NCI-H2227 (cell line): ENCODE measurements at regions not wholly inside any gene's neighbourhood (a gene's known extent, or its start where the extent isn't known, plus 50 kb on each side); places are given as distances from the start of the nearest gene placed in this dataset.

Source experiments
- DNase-seq: peaks from one replicate; lab custom pipeline; 2025; ENCODE audit not compliant: unreplicated experiment; lab: John Stamatoyannopoulos, UW

DNA sequence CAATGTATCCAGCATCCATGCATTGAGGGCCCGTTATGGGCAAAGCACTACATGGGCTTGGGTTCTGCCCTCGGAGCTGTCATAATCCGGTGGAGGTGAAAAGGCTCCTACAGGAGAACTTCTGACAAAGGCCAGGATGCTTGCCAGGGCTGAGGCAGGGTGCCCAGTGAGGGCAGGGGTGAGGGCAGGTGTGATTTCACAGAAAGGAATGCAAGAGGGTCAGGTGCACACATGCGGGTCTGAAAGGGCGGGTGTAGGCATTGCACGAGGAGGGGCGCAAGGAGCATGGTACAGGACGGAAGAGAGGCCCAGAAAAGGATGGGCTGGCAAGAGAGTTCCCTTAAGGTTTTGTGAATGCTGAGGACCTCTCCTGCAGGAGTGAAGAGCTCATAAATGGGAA is 348.0 kb downstream of the BTBD3 start:
- no peak for DNase-seq

DNA sequence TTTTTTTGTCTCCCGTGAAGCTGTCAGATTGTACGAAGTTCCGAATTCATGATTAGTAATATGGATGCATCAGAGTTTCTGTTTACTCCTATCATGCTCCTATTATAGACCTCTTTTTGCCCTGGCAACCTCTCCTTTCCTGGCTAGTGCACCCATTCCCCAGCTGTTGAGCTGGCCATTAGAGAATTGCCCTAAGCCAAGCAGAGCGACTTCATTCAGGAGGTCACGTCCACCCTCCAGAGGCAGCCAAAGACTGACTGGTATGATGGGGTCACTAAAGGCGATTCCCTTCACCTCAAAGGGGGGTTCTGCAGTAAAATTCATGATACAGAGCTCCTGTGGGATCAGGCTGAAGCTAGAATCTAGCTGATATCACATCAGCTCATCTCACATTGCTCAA is 351.9 kb downstream of the BTBD3 start:
- no peak for DNase-seq

DNA sequence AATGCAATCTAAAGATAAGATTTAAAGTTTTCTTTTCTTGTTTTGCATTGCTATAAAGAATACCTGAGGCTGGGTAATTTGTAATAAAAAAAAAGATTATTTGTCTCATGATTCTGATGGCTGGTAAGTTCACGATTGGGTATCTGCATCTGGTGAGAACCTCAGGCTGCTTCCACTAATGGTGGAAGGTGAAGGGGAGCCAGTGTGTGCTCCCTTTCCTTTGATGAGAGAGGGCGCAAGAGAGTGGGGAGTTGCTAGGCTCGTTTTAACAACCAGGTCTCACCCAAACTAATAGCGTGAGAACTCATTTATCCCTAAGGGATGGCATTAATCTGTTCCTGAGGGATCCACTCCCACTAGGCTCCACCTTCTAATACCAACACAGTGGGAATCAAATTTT is 353.2 kb downstream of the BTBD3 start:
- no peak for DNase-seq

DNA sequence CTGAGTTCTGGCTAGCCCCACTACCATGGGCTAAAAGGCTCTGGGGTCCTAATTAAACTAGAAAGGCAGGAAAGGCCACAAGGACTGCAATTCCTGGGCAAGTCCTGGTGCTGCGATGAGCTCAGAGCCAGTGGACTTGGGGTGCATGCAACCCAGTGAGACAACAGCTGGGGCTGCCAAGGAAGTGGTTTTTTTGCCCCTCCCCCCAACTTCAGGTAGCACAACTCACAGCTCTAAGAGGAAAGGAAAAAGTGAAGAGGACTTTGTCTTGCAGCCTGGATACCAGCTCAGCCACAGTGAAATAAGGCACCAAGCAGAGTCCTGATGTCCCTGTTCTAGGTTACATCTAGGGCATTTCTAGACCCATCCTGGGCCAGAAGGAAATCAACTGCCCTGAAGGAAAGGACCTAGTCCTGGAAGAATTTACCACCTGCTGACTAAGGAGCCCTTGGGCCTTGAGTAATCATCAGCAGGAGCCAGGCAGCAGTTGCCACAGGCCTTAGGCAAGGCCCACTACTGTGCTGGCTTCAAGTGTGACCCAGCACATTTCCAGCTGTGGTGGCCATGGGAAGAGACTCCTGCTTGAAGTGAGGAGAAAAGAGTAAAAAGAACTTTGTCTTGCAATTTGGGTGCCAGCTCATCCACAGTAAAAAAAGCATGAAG is 358.4 kb downstream of the BTBD3 start:
- DNase-seq: no peak

DNA sequence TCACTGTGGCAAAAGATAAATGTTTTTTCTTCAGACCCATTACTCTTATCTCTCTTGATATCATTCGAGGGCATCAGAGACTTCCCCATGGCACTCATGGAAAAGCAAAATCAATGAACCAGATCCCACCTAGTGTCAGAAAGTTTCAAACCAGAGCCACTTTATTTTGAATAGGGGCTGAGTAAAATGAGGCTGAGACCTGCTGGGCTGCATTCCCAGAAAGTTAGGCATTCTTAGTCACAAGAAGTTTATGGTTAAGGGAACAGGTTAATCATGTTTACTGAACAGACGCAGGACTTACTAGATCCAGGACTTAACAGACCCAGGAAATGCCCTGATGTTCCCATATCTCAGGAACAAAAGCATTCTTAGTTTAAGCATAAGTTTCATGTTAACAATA is 369.9 kb downstream of the BTBD3 start:
- no peak for DNase-seq

DNA sequence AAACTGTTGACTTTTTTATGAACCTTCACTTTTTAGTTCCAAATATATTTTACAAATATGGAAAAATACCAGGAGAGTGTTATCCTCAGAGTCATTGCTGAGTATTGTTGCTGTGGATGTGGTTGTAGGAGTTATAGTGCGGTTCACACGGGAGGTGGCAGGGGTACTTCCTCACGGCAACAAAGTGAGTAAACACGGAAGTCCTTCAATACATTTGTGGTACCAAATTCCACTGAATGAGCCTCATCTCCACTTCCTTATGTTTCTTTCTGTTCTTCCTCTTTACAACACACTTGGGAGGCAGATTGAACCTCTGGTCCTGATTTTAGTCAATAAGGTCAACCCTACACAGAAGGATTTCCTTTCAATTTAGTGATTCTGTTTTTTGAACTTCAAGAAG is 371.8 kb downstream of the BTBD3 start:
- no peak for DNase-seq

DNA sequence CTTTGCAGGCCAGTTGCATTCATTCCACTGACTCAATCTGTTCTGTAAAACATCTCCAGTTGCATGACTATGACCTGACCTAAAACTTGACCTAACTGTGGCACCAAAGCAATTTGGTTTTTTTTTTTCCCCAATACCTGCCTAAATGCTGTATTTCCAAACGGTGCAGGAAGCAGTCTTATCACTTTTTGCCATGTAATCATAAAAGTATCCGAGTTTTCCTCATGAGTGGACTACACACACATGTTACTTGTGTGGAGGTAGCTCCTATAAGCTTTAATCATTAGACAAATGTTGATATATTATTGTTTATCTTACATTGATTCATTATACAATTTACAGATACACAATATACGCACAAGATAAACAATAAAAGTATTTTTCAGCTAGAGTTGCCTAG is 373.7 kb downstream of the BTBD3 start:
- no peak for DNase-seq

DNA sequence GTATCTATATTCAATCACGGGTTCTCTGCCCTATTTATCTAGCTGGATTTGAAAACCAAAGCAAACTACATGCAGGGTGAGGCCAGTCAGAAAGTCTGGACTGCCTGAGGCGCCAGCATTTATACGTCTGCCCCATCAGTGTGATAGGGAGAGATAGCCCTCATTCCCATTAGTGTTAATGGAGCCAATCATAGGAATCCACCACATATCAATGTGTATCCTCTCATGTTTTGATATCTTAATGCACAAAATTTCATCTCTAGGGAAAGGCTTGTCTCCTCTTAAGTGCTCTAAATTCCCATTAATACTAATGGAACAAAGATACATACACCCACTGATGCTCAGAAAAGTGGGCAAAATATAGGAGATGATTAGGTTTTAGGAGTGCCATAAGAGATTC is 376.2 kb downstream of the BTBD3 start:
- no peak for DNase-seq

DNA sequence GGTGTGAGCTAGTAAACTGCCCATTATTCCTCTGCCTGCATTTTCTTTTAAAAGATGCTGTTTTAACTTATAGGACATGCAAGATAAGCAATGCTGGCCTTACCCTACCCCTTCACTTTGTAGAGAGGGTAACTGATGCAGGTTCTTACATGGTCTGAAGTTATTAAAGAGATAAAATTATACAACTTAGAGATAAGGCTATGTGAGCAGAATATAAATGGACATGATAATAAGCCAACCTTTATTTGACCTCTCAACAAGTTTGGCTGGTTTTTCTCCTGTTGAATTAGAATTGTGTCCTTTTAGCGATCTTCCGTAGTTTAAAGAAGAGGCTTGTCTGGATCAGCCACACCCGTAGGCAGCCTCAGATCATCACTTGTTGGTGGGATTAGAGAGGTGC is 377.0 kb downstream of the BTBD3 start:
- no peak for DNase-seq

DNA sequence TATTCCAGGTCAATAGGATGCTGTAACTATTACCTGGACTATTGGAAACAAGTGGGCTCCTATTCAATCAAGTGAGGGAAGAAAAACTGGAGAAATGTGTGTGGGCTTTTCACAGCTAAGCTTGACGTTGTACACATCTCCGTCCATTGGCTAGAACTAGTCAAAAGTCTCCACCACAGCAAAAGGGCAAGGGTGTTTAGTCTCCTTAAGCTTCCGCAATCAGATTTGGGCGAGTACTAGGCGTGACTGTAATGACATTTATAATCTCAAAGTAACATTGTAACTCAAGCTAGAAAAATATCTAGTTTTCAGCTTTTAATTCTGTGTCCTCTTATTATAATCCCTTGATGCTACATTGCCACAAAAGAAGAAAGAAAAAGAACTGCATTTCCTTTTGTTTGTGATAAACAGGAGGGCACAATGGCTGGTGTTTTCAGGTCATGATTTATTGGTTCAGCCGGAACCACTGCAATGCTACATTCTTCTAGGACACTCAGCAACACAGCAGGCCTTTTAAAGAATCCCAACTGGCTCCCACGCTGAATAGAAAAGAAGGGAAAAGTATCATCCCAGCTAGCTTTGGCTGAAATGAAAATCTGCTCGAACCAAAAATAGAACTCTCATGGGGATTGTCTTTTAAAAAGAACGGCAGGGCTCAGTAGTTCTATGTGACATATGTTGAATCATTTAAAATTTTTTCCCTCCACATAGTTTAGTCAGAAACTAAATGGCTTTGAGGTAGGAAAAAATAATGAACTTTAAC is 387.7 kb downstream of the BTBD3 start:
- DNase-seq: peak; percentile 9

DNA sequence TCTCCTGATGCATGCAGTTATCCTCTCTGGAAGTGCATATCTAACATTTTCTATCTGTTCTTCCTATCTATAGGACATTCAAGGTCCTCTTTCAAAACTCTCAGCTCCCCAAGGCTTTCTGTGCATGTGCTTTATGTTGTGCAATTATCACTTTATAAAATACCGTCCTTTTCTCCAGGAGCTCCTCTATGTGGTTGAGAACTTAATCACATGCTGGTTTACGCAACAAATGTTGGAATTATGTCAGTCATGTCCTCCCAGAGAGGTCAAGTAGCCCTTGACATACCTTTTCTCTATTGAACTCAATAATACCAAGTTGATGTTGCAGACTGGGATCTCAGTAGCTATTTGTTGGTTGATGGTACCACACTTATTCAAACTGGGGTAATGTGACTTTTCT is 388.4 kb downstream of the BTBD3 start:
- DNase-seq: peak; percentile 56

DNA sequence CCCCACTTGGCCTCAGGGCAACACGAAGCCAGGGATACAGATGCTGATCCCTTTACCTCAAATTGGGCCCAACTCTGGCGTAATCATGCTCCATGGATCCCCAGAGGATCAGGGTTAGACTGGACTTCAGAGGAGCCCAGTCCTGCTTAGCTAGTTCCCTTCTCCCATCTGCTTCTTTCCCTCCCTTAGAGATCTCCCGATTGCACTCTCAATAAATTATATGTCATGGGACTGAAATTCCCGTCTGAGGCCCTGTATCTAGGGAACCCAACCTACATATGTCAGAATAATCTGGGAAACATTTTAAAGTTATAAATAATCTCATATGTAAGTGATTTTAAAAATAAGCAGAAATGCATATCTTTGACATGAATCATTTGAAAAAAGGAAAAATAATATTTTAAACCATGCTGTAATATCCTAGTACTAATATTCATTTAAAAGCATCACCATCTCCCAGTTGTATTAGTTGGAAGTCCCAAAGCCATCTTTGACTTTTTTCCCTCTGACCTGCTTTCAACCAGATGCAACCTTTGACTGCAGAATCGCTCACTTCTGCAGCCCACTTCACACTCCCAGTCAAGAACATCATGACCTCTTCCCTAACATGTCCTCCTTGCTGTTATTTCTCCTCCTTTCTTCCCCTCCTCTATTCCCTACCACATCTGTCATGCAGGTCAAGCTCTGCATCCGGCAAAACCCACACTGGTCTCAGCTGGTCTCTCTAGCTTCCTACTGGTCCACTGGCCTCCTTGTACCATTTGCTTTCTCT is 393.6 kb downstream of the BTBD3 start:
- DNase-seq: no peak

DNA sequence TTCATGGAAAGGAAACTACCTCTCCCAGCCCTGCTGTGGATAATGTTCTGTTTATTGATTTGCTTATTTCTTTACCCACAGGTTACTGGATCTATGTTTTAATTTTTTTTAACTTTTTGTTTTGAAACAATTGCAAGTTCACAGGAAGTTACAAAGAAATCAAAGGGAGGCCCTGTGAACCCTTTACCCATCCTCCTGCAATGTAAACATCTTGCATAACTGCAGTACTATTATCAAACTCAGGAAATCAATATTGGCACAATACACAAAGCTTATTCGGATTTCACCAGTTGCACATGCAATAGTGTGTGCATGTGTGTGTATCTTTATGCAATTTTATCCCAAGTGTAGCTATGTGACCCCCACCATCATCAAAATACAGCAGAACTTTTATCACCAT is 398.0 kb downstream of the BTBD3 start:
- DNase-seq: no peak

DNA sequence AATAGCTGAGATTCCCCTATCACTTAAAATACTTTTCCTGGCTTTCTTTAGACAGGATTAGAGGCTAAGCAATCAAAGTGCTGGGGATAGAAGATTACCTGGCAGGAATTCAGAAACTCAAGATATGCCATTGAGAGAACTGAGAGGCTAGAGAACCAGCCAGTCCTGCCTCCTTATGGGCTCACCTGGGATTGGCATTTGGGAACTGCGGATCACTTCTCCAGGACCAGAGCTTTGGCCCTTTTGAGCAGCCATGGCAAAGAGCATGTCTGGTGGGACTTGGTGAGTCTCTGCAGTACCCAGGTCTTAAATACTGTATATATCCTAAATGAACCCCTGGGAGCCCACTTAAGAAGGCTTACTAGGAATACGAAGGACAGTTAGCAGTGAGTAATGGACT is 399.1 kb downstream of the BTBD3 start:
- DNase-seq: no peak

DNA sequence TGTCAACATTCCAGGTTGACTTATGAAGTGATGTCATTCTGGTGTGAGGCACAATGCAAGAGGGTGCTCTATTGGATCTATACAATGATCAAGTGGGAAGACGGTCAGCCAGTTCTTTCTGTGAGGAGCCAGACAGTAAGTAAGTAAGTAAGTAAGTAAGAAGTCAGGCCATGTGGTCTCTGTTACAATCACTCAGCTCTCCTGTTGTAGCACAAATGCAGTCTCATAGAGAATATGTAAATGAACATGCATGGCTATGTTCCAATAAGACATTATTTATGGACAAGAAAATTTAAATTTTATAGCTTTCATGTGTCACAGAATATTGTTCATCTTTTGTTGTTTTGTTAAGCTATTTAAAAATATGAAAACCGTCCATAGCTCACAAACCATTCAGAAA is 399.7 kb downstream of the BTBD3 start:
- no peak for DNase-seq

DNA sequence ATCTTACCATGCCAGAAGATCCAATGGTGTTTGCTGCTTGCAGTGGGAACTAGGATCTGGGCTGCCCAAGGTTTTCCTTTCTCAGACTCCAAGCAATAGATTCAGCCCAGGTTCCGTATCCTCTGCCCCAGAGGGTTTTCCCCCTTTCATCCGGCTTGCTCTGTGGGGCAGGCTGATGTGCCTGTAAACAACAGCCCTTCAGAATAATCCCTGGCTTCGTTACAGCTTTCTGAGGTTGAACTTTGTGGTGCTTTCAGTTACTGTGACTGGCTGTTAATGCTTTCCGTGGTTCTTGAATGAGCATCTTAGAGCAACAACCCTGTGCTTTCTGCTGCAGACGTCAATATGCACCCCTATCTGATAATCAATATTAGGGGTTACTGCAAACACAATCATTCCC is 400.4 kb downstream of the BTBD3 start:
- no peak for DNase-seq

DNA sequence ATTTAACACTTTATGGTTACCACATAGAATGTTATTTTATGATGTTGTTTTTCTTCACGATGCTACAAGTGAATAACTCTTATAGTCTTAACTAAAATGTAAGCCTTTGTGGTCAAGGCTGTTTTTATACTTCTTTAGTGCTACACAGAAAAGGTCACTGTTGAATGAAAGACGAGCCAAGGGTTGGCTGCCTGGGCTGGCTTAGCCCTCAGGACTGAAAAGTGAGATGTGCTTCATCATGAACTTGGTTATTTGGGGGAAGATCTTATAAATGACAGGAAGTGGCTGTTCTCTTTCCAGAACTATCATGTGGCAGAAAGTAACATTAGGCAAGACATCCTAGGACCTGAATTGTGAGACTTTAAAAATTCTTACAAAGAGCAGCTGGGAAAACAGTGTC is 404.0 kb downstream of the BTBD3 start:
- DNase-seq: no peak

DNA sequence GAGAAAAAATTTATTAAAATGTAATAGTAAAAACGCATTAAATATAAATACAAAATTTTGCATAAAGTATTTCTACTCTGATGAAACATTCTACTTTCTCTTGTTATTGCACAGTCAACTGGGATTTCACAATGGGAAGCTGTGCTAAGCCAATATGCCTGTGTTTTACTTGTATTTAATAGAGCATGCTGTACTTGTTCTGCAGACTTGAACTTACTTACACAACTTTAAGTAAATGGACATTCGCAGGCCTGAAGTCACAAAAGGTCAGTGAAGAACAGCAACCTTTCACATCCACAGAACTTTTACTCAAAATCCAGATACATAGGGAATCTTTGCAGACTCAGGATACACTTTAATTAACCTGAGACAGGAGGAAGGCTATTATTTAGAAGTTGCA is 409.5 kb downstream of the BTBD3 start:
- DNase-seq: no peak

DNA sequence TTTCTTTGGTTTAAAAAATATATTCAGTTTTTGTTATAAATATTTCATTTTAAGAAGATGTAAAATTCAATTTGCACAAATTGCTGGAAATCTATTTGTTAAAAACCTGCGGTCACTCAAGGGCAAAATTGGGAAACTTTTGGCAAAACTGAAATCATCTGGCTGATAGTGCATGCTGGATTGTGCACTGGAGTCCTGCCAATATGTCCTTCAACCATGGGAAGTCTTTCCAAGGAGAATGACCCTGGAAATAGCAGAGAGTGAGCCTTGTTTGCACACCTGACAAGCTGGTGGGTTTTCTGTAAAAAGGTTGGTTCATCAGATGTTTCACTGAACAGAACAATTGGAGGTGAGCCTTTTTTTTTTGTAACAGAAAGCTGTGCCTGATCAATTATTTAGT is 413.5 kb downstream of the BTBD3 start:
- no peak for DNase-seq

DNA sequence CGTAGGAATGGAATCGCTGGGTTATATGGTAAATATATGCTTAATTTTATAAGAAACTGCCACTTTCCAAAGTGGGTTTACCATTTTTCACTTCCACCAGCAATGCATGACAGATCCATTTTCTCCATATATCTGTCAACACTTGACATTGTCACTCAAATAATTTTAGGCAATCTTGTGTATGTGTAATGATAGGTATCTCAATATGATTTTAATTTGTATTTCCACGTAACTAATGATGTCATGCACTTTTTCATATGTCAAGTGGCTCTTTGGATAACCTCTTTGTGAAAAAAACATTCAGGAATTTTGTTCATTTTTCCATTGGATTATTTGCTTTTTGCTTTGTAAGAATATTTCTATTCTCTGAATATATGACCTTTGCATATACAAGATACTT is 419.9 kb downstream of the BTBD3 start:
- DNase-seq: no peak

DNA sequence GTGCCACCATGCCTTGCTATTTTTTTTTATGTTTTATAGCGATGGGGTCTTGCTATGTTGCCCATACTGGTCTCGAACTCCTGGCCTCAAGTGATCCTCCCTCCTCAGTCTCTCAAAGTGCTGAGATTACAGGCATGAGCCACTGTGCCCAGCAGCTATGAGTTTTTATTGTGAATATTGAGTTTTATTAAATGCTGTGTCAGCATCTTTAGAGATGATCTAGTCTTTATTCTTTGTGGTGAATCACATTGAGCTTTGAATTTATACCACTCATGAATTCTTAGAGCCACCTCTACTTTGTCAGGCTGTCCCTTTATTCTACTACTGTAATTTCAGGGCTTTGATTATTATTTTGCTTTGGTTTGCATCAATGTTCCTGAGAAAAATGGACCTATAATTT is 428.3 kb downstream of the BTBD3 start:
- DNase-seq: no peak

DNA sequence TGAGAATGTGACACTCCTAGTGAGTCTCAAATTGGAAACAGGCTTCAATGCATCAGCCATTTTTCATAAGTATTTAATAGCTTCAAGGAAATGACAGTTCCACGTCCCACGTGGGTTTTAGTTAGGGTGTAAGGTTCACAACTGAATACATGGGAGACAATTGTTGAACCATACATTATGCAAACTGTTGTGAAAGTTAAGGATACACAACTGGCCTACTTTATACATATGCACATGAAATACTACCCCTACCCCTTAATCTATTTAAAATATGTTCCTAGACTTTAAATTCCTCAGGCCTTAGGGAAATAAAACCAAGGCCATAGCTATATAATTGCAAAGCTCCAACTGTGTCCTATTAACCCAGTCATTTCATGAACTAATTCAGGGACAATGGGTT is 436.1 kb downstream of the BTBD3 start:
- DNase-seq: no peak
